Neural cell (in vitro differentiated cells): ENCODE measurements at regions not wholly inside any gene's neighbourhood (a gene's known extent, or its start where the extent isn't known, plus 50 kb on each side); places are given as distances from the start of the nearest gene placed in this dataset.

Experiments used
- H2AFZ ChIP-seq: fragments of 200-600, 300-800 bp; sonication (generic), shearing (Covaris generic); 2 replicates; pipeline ENCODE4 v1.6.0; 2014; ENCODE audit warnings: low read depth, mild to moderate bottlenecking, antibody characterized with exemption, low read length, moderate library complexity
- H3F3A ChIP-seq: fragments of 200-600 bp; shearing (Covaris generic); 2 replicates; pipeline ENCODE4 v1.6.1; 2016; ENCODE audit warnings: mild to moderate bottlenecking, moderate library complexity, mixed read lengths, antibody characterized with exemption, low read length; ENCODE audit not compliant: insufficient read depth, poor library complexity, severe bottlenecking
- H3K27ac ChIP-seq: fragments of 200-600, 300-800 bp; sonication (generic), shearing (Covaris generic); 2 replicates; pipeline ENCODE4 v1.5.1; 2014; ENCODE audit warnings: mild to moderate bottlenecking, low read length, moderate library complexity
- H3K27me3 ChIP-seq: fragments of 300-800, 200-600 bp; sonication (generic), shearing (Covaris generic); 2 replicates; pipeline ENCODE4 v1.6.0; 2014; ENCODE audit warnings: mild to moderate bottlenecking, low read depth, low read length, moderate library complexity; ENCODE audit not compliant: insufficient read depth
- H3K36me3 ChIP-seq: fragments of 300-800, 200-600 bp; sonication (generic), shearing (Covaris generic); 2 replicates; pipeline ENCODE4 v1.5.1; 2014; ENCODE audit warnings: mild to moderate bottlenecking, antibody characterized with exemption, low read length, moderate library complexity; ENCODE audit not compliant: insufficient read depth
- H3K4me2 ChIP-seq: fragments of 300-800, 200-600 bp; sonication (generic), shearing (Covaris generic); 2 replicates; pipeline ENCODE4 v1.6.0; 2014; ENCODE audit warnings: mild to moderate bottlenecking, low read length
- H3K4me3 ChIP-seq: fragments of 300-800, 200-600 bp; sonication (generic), shearing (Covaris generic); 2 replicates; pipeline ENCODE4 v1.5.1; 2014; ENCODE audit warnings: mild to moderate bottlenecking, low read length, moderate library complexity
- H3K79me2 ChIP-seq: fragments of 200-600 bp; shearing (Covaris generic); replicated peaks from 2 replicates; pipeline ENCODE4 v1.6.0; 2014; ENCODE audit warnings: mild to moderate bottlenecking, low read length, moderate library complexity; ENCODE audit not compliant: insufficient read depth
- H3K9ac ChIP-seq: fragments of 300-800, 200-600 bp; sonication (generic), shearing (Covaris generic); 2 replicates; pipeline ENCODE4 v1.6.1; 2016; ENCODE audit warnings: mild to moderate bottlenecking, low read length, mixed read lengths
- H3K9me2 ChIP-seq: fragments of 200-600 bp; shearing (Covaris generic); 2 replicates; pipeline ENCODE4 v1.6.1; 2016; ENCODE audit warnings: mild to moderate bottlenecking, low read length, mixed read lengths; ENCODE audit not compliant: insufficient read depth
- H3K9me3 ChIP-seq: fragments of 200-600, 300-800 bp; sonication (generic), shearing (Covaris generic); 2 replicates; pipeline ENCODE4 v1.6.1; 2016; ENCODE audit warnings: mild to moderate bottlenecking, mixed run types, low read length, moderate library complexity, mixed read lengths
- H4K20me1 ChIP-seq: fragments of 200-600 bp; shearing (Covaris generic); 2 replicates; pipeline ENCODE4 v1.6.1; 2016; ENCODE audit warnings: mild to moderate bottlenecking, mixed run types; ENCODE audit not compliant: insufficient read depth
- CTCF ChIP-seq: fragments of 450-650 bp; IDR thresholded peaks from 2 replicates; pipeline ENCODE4 v1.5.1; 2014; ENCODE audit warnings: antibody characterized with exemption, mild to moderate bottlenecking, moderate library complexity; ENCODE audit not compliant: poor library complexity, severe bottlenecking
- EP300 ChIP-seq: fragments of 450-650 bp; conservative IDR thresholded peaks from 2 replicates; pipeline ENCODE4 v1.6.1; 2014; ENCODE audit warnings: antibody characterized with exemption, mild to moderate bottlenecking, moderate library complexity; ENCODE audit not compliant: poor library complexity, severe bottlenecking
- EZH2 ChIP-seq: fragments of 200-600, 300-800 bp; shearing (Covaris generic), sonication (generic); IDR thresholded peaks from 2 replicates; pipeline ENCODE4 v1.6.1; 2014; ENCODE audit warnings: antibody characterized with exemption, low read length, borderline replicate concordance, mild to moderate bottlenecking; ENCODE audit not compliant: insufficient read depth, poor library complexity, severe bottlenecking
- MXI1 ChIP-seq: fragments of 450-650 bp; conservative IDR thresholded peaks from 2 replicates; pipeline ENCODE4 v1.6.1; 2014; ENCODE audit warnings: antibody characterized with exemption, mild to moderate bottlenecking; ENCODE audit not compliant: poor library complexity, severe bottlenecking
- POLR2AphosphoS5 ChIP-seq: IDR thresholded peaks from 2 replicates; pipeline ENCODE4 v1.6.1; 2012
- RAD21 ChIP-seq: fragments of 450-650 bp; conservative IDR thresholded peaks from 2 replicates; pipeline ENCODE4 v1.6.1; 2014; ENCODE audit warnings: antibody characterized with exemption, mild to moderate bottlenecking, moderate library complexity
- REST ChIP-seq: IDR thresholded peaks from 2 replicates; pipeline ENCODE4 v1.6.1; 2012; ENCODE audit warnings: borderline replicate concordance
- SMC3 ChIP-seq: fragments of 450-650 bp; conservative IDR thresholded peaks from 2 replicates; pipeline ENCODE4 v1.6.1; 2014; ENCODE audit warnings: antibody characterized with exemption, mild to moderate bottlenecking, moderate library complexity; ENCODE audit not compliant: poor library complexity
- TAF1 ChIP-seq: IDR thresholded peaks from 2 replicates; pipeline ENCODE4 v1.6.1; 2012; ENCODE audit warnings: low read depth

GRCh38 chr4:98778206-98778605 is 119.8 kb upstream of the TSPAN5 start:
- no peaks in the 10 kb centered on the region for H4K20me1 ChIP-seq
- no peaks in the 10 kb centered on the region for H3F3A ChIP-seq
- no peaks in the 10 kb centered on the region for H3K9me2 ChIP-seq
- H3K4me3 ChIP-seq, result no peak overlapping the region
- TF ChIP-seq REST (no peak), EZH2 (no peak), CTCF (no peak)
- H2AFZ ChIP-seq, result no peak overlapping the region
- H3K9ac ChIP-seq, result no peak overlapping the region
- no peaks in the 10 kb centered on the region for H3K79me2 ChIP-seq
- no peaks in the 10 kb centered on the region for H3K9me3 ChIP-seq
- no peak overlapping the region for H3K27ac ChIP-seq
- H3K27me3 ChIP-seq, result no peaks in the 10 kb centered on the region
- no peak overlapping the region for H3K4me2 ChIP-seq
- no peaks in the 10 kb centered on the region for H3K36me3 ChIP-seq

GRCh38 chr4:98775672-98776071 is 117.3 kb upstream of the TSPAN5 start:
- Histone ChIP-seq H3K27me3 (no peaks in the 10 kb centered on the region), H4K20me1 (no peaks in the 10 kb centered on the region), H3K9ac (no peak overlapping the region), H3K79me2 (no peaks in the 10 kb centered on the region), H2AFZ (no peak overlapping the region), H3K4me3 (no peak overlapping the region), H3F3A (no peaks in the 10 kb centered on the region), H3K9me3 (no peaks in the 10 kb centered on the region), H3K27ac (no peak overlapping the region), H3K9me2 (no peaks in the 10 kb centered on the region), H3K36me3 (no peaks in the 10 kb centered on the region), H3K4me2 (no peak overlapping the region)
- TF ChIP-seq POLR2AphosphoS5, result no peak
- TF ChIP-seq MXI1, result no peak
- TF ChIP-seq REST, result no peak
- TF ChIP-seq CTCF, result no peak
- TF ChIP-seq EZH2, result no peak
- TF ChIP-seq RAD21, result no peak
- no peak for TF ChIP-seq TAF1
- TF ChIP-seq SMC3, result no peak
- no peak for TF ChIP-seq EP300
